Brain pericyte (primary cell): ENCODE measurements at regions not wholly inside any gene's neighbourhood (a gene's known extent, or its start where the extent isn't known, plus 50 kb on each side); places are given as distances from the start of the nearest gene placed in this dataset.
"Not testable (repeated sequence)": the region's sequence is repeated elsewhere in the genome, so short reads cannot be mapped to it uniquely, and the experiment has no call there.

Experiments
- DNase-seq: peaks from one replicate; pipeline ENCODE4 v3.0.0-alpha.2; 2012; ENCODE audit warnings: low read depth, low spot score

- no peak for DNase-seq
These were observed 102.9 kb upstream of the LRPAP1 start for GRCh38 chr4:3634894-3635820.

GRCh38 chr4:3634281-3634857 lies 102.1 kb upstream of the LRPAP1 start:
- no peak for DNase-seq

- DNase-seq = not testable (repeated sequence)
These were observed 101.1 kb upstream of the LRPAP1 start for GRCh38 chr4:3633277-3633676.

GRCh38 chr4:3632794-3633193 lies 100.6 kb upstream of the LRPAP1 start:
- DNase-seq = not testable (repeated sequence)

DNA sequence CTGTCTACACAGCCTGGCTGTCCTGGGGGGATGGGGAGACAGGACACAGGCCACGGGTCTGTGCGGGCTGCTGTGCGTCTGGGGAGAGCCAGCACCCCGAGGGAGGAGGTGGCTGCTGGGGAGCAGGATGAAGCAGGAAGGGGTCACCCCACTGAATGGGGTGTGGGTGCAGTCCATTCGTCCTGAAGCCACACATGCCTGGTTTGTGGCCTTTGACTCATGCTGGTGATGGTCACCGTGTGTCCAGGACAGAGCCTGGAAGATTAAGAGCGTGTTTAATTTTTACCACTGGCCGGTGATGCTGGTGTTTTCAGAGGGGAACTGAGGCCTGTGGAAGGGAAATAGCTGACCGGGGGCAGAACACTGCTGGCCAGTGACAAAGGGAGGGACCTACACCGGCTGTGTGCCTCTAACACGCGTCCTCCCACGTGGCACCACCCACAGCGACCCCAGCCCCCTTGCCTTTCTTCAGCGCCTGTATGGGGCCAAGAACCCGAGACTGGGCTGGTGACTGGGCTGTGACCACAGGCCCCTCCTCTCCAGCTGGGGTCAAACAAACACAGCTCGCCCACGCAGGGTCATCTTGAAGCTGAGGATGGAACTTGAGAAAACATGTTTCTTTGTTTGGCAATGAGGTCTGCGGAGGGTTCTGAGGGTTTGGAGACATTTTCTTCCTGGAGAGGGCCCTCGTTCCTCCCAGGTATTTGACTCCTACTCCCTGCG lies 99.5 kb upstream of the LRPAP1 start:
- not testable (repeated sequence) for DNase-seq

- no peak for DNase-seq
These were observed 98.6 kb upstream of the LRPAP1 start for GRCh38 chr4:3630598-3631543.

- DNase-seq = no peak
These were observed 97.9 kb upstream of the LRPAP1 start for GRCh38 chr4:3630136-3630597.

- no peak for DNase-seq
These were observed 97.4 kb upstream of the LRPAP1 start for GRCh38 chr4:3629665-3630064.

DNA sequence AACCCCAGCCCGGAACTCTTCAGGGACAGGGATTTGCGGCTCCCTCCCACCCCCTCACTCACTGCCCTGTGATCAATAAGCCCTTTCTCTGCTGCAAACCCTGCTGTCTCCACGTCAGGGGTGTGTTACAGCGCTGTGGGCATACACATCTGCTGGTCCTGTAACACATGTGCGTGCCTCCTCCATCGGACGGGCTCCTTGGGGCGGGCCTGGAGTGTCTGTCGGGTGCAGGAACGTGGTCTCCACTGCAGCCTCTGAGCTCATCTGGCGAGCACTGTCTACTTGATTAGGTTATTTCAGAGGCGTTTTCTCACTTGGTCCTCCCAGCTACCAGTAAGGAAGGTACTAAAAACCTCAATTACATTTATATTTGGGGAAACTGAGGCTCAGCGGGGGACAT lies 97.0 kb upstream of the LRPAP1 start:
- DNase-seq = not testable (repeated sequence)

DNA sequence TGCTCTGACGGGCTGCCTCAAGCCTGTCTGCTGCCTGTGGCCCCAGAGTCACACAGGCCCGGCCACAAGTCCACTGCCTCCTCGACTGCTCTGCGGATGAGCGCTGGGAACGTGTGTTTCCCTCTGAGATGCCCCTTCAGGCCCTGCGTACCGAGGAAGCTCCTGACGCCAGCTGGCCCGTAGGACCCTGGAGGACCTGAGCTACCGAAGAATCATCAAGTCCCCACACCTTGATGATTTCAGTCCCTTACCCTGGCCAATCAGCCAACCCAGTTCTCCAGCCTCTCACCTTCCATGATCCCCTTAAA lies 96.6 kb upstream of the LRPAP1 start:
- no peak for DNase-seq

DNA sequence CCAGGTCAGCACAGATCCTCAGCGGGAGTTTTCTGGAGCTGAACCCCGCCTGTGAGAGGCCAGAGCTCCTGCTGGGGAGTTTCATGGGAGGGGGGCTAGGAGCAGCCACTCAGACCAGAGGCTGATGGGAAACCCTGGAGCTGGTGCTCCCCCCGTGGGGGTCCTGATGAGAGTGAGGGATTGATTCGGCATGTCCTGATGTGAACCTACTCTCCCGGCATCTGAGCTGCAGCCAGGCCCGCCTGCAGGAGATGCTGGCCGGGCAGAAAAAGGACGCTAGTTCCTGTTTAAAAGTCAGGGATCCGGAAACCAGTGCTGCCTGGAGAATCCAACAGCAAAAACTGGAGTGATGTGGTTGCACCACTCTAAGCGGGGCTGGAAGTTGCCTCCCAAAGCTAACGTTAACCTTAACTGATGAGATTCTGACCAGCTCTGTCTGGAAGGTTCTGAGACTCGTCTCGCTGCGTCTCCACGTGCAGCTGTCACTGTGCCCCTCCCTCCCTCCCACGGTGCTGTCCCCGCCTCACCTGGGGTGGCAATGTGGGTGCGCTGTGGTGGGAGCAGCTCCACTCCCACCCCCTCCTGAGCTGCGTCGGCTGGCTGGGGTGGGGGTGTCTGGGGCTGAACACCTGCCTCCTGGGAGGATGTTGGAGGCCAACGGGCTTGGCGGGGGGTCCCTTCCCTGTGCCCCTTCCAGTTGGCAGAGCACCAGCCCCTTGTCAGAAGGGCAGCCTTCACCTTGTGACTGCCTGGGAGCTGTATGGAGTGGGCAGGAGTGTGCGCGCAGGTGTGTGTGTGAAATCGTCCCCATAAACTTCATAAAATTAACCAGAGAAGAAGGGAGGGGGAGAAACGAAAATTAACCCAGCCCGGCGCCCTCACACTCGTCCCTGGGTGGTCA lies 96.0 kb upstream of the LRPAP1 start:
- not testable (repeated sequence) for DNase-seq

DNA sequence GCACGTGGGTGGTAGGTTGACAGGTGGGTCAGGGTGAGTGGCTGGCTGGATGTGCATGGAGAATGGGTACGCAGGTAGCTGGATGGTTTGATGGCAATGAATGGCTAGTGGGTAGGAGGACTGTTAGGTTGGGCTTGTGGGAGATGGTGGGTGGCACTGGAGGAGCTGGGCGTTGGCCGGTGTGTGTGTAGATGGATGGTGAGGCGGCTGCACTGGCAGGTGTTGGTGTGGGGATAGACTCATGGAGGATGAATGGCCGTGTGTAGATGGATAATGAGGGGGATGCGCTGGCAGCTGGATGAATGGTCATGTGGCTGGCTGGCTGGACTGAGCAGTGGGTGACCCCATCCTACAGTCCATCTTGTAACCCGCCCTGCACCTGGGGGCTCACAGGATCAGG lies 95.2 kb upstream of the LRPAP1 start:
- not testable (repeated sequence) for DNase-seq

- not testable (repeated sequence) for DNase-seq
These were observed 94.1 kb upstream of the LRPAP1 start for GRCh38 chr4:3626131-3626884.

GRCh38 chr4:3625286-3625875 lies 93.2 kb upstream of the LRPAP1 start:
- DNase-seq = not testable (repeated sequence)

DNA sequence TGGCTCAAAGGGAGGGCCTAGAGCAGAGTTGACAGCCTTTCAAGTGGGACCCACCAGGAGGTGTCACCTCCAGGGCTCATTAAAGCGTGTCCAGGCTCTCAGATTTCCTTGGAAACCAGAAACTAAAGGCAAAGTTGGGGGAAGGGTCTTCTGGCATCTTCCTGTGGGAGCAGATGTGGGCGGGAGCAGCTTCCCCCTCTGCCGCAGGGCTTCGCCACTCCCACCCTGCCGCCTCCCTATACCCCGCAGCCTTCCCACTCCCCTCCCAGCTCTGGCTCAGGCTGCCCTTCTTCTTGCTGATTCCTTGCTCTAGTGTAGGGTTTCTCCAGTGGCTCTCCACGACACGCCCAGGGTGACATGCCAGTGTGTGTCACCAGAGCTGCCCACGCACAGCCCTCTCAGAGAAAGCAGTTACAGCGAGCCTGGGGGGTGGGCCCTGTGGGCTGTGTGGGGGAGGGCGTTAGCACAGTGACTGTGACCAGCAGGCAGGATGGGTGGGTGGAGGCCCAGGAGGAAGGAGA lies 91.6 kb upstream of the LRPAP1 start:
- DNase-seq = not testable (repeated sequence)

GRCh38 chr4:3623106-3623505 lies 90.9 kb upstream of the LRPAP1 start:
- no peak for DNase-seq

- not testable (repeated sequence) for DNase-seq
These were observed 88.1 kb upstream of the LRPAP1 start for GRCh38 chr4:3620365-3620764.

- DNase-seq = not testable (repeated sequence)
These were observed 87.5 kb upstream of the LRPAP1 start for GRCh38 chr4:3619698-3620097.

DNA sequence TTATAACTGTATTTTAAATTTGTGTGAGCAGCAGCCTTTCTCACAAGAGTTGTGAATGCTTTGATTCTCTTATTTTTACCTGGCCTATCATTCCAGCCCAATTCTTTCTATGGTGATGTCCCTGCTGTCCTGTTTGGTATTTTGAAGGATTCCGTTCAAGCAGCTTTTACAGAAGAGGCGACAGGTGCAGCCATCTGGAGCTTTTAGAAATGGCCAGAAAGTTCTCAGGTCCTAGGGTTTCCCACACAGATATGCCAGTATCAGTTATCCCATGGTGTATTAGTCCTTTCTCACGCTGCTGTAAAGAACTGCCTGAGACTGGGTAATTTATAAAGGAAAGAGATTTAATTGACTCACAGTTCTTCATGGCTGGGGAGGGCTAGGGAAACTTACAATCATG lies 86.1 kb upstream of the LRPAP1 start:
- not testable (repeated sequence) for DNase-seq
